HG03558 (cell line): ENCODE measurements at regions not wholly inside any gene's neighbourhood (a gene's known extent, or its start where the extent isn't known, plus 50 kb on each side); places are given as distances from the start of the nearest gene placed in this dataset.
"Not testable (repeated sequence)": the region's sequence is repeated elsewhere in the genome, so short reads cannot be mapped to it uniquely, and the experiment has no call there.

ENCODE experiments used
- ATAC-seq: cut with Tn5 transposase; IDR thresholded peaks from one replicate; pipeline ENCODE4 v1.9.1; 2021; ENCODE audit warnings: moderate number of reproducible peaks; ENCODE audit not compliant: unreplicated experiment; ENCODE audit errors: extremely low read depth

- no peak for ATAC-seq
Measured at GRCh38 chr10:28733245-28733644, 55.9 kb downstream of the BAMBI start.

- no peak for ATAC-seq
Measured at GRCh38 chr10:28733647-28734046, 56.3 kb downstream of the BAMBI start.

GRCh38 chr10:28734938-28735759, 57.8 kb downstream of the BAMBI start:
- no peak for ATAC-seq

DNA sequence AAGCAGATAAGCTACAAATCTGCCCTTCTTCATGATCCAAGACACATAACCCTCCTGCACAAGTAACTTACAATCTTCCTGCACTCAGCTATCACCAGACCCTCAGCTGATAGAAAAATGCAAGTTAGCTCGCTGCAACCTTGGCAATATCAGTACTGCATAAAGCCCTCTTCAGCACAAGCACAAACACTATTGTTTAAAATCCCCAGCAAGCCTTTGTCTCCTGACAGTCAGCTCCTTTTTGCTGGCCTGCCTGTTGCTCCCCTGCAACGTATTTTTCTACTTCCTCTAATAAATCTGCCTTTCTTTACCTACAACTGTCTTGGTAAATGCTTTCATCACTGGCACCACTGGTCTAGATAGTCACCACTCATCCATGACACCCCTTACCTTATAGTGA, 59.8 kb downstream of the BAMBI start:
- no peak for ATAC-seq

GRCh38 chr10:28738200-28738599, 60.9 kb downstream of the BAMBI start:
- no peak for ATAC-seq

- ATAC-seq = no peak
Measured at GRCh38 chr10:28743576-28743975, 66.3 kb downstream of the BAMBI start.

GRCh38 chr10:28744069-28744768, 66.9 kb downstream of the BAMBI start:
- no peak for ATAC-seq

- no peak for ATAC-seq
Measured at GRCh38 chr10:28754930-28755718, 77.8 kb downstream of the BAMBI start.

DNA sequence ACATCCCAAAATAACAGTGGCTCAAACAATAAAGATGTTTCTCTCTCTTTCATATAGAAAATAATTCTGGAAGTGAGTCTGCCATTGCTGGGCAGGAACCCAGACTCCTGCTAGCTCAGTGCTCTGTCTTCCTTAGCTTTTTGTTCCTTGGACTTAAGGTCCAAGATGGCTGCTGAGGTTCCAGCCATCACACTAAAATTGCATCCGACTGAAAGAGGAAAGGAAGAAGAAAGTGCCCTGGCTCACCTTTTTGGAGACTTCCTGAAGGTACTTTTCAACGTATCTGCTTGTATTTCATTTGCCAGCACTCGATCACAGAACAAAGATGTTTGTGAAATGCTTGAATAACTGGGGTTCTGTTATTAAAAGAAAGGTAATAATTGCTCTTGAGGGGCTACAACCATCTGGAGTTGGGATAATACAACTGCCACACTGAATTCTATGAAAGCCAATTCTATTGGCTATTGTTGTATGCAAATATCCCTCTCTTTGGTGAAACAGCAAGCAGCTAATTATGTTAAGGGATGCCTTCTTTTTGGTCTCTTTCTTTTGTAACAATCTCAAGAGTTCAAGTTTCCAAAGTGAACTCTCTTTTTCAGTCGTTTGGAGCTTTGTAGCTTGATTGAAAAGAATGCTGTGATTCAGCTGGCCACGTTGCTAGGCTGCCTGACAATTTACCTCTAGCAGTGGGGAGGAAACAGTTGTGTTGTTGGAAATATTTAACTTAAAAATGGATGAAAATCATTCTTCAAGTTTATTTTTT, 83.9 kb downstream of the BAMBI start:
- no peak for ATAC-seq

GRCh38 chr10:28763471-28764170, 86.3 kb downstream of the BAMBI start:
- ATAC-seq = no peak

- no peak for ATAC-seq
Measured at GRCh38 chr10:28765641-28766040, 88.3 kb downstream of the BAMBI start.

DNA sequence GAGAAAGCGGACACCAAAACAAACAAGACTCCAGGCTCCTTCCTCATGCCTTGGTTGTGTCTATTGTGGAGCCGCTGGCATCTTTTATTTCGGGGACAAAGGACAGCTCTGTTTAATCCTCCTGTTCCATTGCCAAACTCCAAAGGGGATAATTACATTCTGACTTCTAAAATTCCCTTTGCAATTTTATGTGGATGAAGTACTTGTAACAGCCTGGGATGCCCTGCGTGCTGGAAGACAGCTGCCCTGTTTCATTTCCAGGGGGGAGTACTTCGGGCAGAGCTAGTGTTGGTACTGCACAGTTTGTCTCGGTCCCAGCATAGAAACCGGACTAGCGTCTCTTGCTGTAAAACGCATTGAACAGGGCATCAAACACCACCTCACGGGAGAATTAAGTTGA, 90.9 kb downstream of the BAMBI start:
- no peak for ATAC-seq

DNA sequence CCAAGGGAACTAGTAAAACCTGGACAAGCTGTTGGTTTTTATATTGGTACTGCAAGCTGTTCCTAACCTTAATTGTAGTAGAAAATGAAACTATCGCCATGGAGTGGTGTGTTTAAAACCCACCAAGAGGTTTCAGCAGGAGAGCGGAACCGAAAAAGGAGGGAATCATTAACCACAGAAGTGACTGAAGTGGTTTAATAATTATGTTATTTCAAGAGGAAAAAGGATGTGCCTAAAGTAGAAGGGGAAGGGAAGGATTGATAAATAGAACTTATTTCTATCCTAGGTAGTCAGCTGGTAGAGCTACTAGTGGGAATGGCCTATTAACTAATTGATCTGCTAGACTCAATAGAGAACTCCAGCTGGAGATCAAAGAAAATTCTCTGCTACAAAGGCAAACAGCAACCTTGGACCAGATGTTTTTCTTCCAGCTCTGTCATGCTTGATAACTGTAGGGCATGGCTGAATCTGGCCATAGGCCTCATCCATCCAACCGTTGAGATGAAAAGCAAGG, 91.8 kb downstream of the BAMBI start:
- no peak for ATAC-seq

GRCh38 chr10:28771580-28772090, 94.3 kb downstream of the BAMBI start:
- not testable (repeated sequence) for ATAC-seq

DNA sequence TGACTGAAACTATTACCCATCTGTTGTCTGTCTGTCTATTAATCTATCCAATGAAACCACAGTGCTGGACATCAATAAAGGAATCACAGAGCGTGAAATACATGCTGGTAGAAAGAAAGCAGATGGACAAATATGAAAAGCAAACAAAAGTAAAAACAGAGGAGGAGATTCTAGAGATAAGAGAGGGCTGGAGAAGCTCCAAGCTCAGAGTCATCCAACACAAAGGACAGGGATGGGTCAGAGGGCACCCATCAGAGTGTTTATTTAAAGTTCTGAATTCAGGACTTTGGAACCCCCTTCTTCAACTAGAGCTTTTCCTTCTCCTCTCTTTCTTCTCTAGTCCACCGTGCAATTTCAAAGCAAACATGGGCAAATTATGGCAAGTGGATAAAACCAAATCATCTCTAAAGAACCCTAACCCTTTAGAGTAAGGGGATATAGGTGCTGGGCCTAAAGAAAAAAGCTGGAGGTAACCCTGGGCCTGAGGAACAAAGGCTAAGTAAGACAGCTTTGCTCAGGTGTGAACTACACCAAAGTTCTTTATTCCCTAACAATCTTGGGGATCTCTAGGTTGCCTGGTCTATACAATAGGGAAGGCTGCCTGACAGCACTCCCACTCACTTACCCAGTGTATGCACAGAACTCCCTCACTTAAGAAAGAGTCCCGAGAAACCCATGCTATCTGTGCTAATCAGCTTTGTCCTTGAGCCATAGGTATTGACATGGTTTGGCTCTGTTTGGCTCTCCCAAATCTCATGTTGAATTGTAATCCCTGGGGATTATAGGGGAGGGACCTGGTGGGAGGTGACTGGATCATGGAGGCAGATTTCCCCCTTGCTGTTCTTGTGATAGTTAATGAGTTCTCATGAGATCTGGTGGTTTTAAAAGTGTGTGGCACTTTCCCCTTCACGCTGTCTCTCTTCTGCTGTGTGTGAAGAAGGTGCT, 97.0 kb downstream of the BAMBI start:
- ATAC-seq = no peak

GRCh38 chr10:28775773-28776172, 98.5 kb downstream of the BAMBI start:
- ATAC-seq = no peak

- ATAC-seq = no peak
Measured at GRCh38 chr10:28776519-28776918, 99.2 kb downstream of the BAMBI start.

DNA sequence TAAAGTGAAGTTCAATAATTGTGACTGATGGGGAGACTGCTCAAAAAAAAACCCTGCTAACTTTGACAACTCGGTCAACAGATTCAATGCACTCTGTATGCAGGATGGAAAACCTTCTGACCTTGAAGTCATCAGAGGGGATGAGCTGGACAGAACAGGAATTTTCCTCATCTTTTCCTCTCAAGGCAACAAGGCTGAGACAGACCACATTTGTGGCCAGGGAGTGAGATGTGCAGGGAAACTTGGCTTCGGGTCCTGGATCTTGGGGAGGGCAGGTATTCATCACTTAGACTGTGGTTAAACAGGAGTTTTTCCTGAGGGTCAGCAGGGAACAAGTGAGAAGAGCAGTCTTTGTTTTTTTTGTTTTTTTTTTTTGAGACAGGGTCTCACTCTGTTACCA, 100.6 kb downstream of the BAMBI start:
- ATAC-seq = no peak
